Naive thymus-derived CD4-positive, alpha-beta T cell (primary cell): ENCODE measurements at regions not wholly inside any gene's neighbourhood (a gene's known extent, or its start where the extent isn't known, plus 50 kb on each side); places are given as distances from the start of the nearest gene placed in this dataset.

ENCODE experiments used
- ATAC-seq: fragments of 150-1000 bp; cut with Tn5 transposase; 2 replicates; pipeline ENCODE4 v1.10.0; 2021; ENCODE audit warnings: mild to moderate bottlenecking, moderate library complexity
- CTCF ChIA-PET: fragments of 350-600 bp; sonication (Branson Sonifier 250); formaldehyde crosslinking; loops from one replicate; lab custom pipeline; 2021; ENCODE audit warnings: antibody characterized with exemption; lab: Charles Lee
- POLR2A ChIA-PET: fragments of 350-600 bp; sonication (Branson Sonifier 250); formaldehyde crosslinking; loops from one replicate; lab custom pipeline; 2021; ENCODE audit warnings: antibody characterized with exemption, inconsistent platforms; lab: Charles Lee
- DNase-seq, 9 donors: peaks; one replicate each; pipeline versions ENCODE4 v3.0.0 to v3.0.0-alpha.2; 2020 to 2022; ENCODE audit warnings: mixed read lengths in 1 of 9
- H3K27ac ChIP-seq: one replicate; pipeline ENCODE4 v1.7.0; 2013; ENCODE audit warnings: mild to moderate bottlenecking, low read depth, low read length, moderate library complexity
- H3K27me3 ChIP-seq, 2 donors: one replicate each; pipeline ENCODE4 v1.7.0; 2013; ENCODE audit warnings: low read length in 2 of 2, mild to moderate bottlenecking in 2 of 2, moderate library complexity in 2 of 2; ENCODE audit not compliant: control insufficient read depth in 2 of 2, insufficient read depth in 2 of 2
- H3K36me3 ChIP-seq, 3 experiments: 1 replicate in 2 of 3; 2 replicates in 1 of 3; pipeline ENCODE4 v1.7.0; 2013; ENCODE audit warnings: low read length in 3 of 3, mild to moderate bottlenecking in 3 of 3, moderate library complexity in 1 of 3; ENCODE audit not compliant: insufficient read depth in 3 of 3, control insufficient read depth in 2 of 3
- H3K4me1 ChIP-seq, 2 donors: one replicate each; pipeline ENCODE4 v1.7.0; 2013; ENCODE audit warnings: low read length in 2 of 2, mild to moderate bottlenecking in 2 of 2, moderate library complexity in 1 of 2; ENCODE audit not compliant: control insufficient read depth in 2 of 2, insufficient read depth in 2 of 2
- H3K4me3 ChIP-seq: 2 replicates; pipeline ENCODE4 v1.7.0; 2013; ENCODE audit warnings: mild to moderate bottlenecking, low read length
- H3K9me3 ChIP-seq, 3 experiments: 1 replicate in 2 of 3; 2 replicates in 1 of 3; pipeline ENCODE4 v1.7.0; 2013; ENCODE audit warnings: low read length in 3 of 3; ENCODE audit not compliant: control insufficient read depth in 2 of 3
- H3K27ac Mint-ChIP-seq, 9 donors: one replicate each; pipeline ENCODE4 v1.8.0; 2020 to 2022; ENCODE audit warnings: mixed read lengths in 9 of 9, mild to moderate bottlenecking in 8 of 9, moderate library complexity in 5 of 9, inconsistent platforms in 2 of 9
- H3K27me3 Mint-ChIP-seq, 5 donors: one replicate each; pipeline ENCODE4 v1.8.0; 2021 to 2022; ENCODE audit warnings: mixed read lengths in 5 of 5, mild to moderate bottlenecking in 1 of 5
- H3K36me3 Mint-ChIP-seq, 5 donors: one replicate each; pipeline ENCODE4 v1.8.0; 2020 to 2022; ENCODE audit warnings: mixed read lengths in 5 of 5, mild to moderate bottlenecking in 3 of 5, inconsistent platforms in 1 of 5
- H3K4me1 Mint-ChIP-seq, 7 donors: one replicate each; pipeline ENCODE4 v1.8.0; 2020 to 2022; ENCODE audit warnings: mixed read lengths in 7 of 7, mild to moderate bottlenecking in 3 of 7, inconsistent platforms in 1 of 7
- H3K4me3 Mint-ChIP-seq, 10 donors: one replicate each; pipeline ENCODE4 v1.8.0; 2020 to 2022; ENCODE audit warnings: mild to moderate bottlenecking in 10 of 10, mixed read lengths in 10 of 10, moderate library complexity in 6 of 10, inconsistent platforms in 2 of 10
- H3K9me3 Mint-ChIP-seq, 11 donors: one replicate each; pipeline ENCODE4 v1.8.0; 2020 to 2022; ENCODE audit warnings: mixed read lengths in 11 of 11, mild to moderate bottlenecking in 4 of 11, inconsistent platforms in 1 of 11, moderate library complexity in 1 of 11
- intact Hi-C, 2 donors: fragments of 100-400 bp; cut with micrococcal nuclease; formaldehyde crosslinking; loops; one replicate each; pipeline ENCODE4 v1.15.1; 2023

DNA sequence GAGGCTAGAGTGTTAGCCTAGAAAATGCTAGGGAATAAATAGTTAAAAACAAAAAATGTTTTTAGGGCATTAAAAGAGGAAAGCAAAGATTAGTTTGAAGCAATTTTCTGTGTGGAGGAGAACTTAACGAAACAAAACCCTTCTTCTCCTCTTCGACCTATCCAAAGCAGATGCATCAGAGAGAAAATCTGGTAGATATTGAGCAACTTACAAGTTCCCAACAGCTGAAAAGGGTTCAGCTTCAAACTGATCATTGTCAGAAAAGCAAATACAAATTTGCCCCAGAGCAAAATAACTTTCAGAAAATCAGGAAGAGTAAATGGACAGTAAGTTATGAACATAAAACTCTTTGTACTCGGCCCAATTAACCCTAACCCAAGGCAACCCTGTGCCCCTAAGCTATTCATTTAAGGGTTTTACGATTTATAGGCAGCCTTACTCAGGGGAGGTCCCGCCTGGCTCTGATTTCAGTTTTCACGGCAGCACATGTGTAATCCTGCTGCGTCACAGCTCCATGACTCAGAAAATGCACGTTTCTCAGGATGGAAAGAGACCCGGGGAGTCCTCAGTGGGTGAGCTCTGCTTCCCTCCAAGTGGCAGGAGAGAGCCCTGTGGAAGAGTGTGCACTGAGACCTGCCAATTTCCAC lies 405.7 kb upstream of the SALL1 start:
- H3K4me1 Mint-ChIP-seq, result no peaks in the 10 kb centered on the region
- intact Hi-C loops, result no loop called here

DNA sequence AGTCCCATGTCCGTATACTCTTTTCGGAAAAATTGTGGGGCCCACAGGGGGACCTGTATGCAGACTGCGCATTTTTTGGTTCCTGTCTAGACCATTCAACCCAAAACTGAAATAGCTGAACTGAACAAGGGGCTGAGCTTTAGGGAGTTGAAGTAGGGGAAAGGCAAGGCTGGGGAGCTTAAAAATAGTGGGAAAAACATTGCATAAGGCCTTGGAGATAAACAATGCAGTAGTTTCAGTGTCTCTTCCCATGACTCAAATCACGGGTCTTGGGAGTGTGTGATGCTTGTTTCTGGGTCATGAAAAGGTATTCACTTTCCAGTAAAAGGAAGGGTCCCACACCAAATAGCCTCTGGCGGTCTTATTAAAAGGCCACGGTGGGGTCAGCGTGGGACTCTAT lies 402.8 kb upstream of the SALL1 start:
- H3K27me3 ChIP-seq, result no peaks in the 10 kb centered on the region
- Mint-ChIP-seq H3K27ac (no peak overlapping the region), H3K9me3 (peaks cover 0 to 18% (median 5%) of the 10 kb centered on the region in 11 donors), H3K27me3 (peaks cover 0 to 5% (median 0%) of the 10 kb centered on the region in 5 donors), H3K4me1 (no peaks in the 10 kb centered on the region), H3K4me3 (no peak overlapping the region), H3K36me3 (peaks cover 0 to 5% (median 0%) of the 10 kb centered on the region in 5 donors)
- CTCF ChIA-PET, result no interaction called here
- no peak overlapping the region for H3K27ac ChIP-seq
- H3K9me3 ChIP-seq, result peaks cover 0 to 5% (median 0%) of the 10 kb centered on the region in 3 experiments
- POLR2A ChIA-PET, result no interaction called here
- ATAC-seq (no peak), DNase-seq (no peak)
- H3K36me3 ChIP-seq, result no peaks in the 10 kb centered on the region
- intact Hi-C loops, result no loop called here
- no peaks in the 10 kb centered on the region for H3K4me1 ChIP-seq
- no peak overlapping the region for H3K4me3 ChIP-seq

More for the DNA sequence above, 405.7 kb upstream of the SALL1 start:
- POLR2A ChIA-PET, result no interaction called here
- no peaks in the 10 kb centered on the region for H3K36me3 ChIP-seq
- DNase-seq (no peak), ATAC-seq (no peak)
- H3K27ac ChIP-seq, result no peak overlapping the region
- H3K27ac Mint-ChIP-seq, result no peak overlapping the region
- peaks cover 0 to 5% (median 0%) of the 10 kb centered on the region in 5 donors for H3K36me3 Mint-ChIP-seq
- H3K4me3 Mint-ChIP-seq, result no peak overlapping the region
- no peaks in the 10 kb centered on the region for H3K27me3 ChIP-seq
- peaks cover 0 to 5% (median 0%) of the 10 kb centered on the region in 3 experiments for H3K9me3 ChIP-seq
- H3K4me1 ChIP-seq, result no peaks in the 10 kb centered on the region
- CTCF ChIA-PET, result no interaction called here
- no peak overlapping the region for H3K4me3 ChIP-seq
- H3K27me3 Mint-ChIP-seq, result no peaks in the 10 kb centered on the region
- H3K9me3 Mint-ChIP-seq, result peaks cover 0 to 12% (median 6%) of the 10 kb centered on the region in 11 donors

- DNase-seq (no peak), ATAC-seq (no peak)
- Histone ChIP-seq H3K9me3 (peaks cover 0 to 5% (median 0%) of the 10 kb centered on the region in 3 experiments), H3K4me1 (no peaks in the 10 kb centered on the region), H3K27me3 (no peaks in the 10 kb centered on the region), H3K36me3 (no peaks in the 10 kb centered on the region), H3K4me3 (no peak overlapping the region), H3K27ac (no peak overlapping the region)
- intact Hi-C loops, result no loop called here
- Mint-ChIP-seq H3K27me3 (peaks cover 0 to 5% (median 0%) of the 10 kb centered on the region in 5 donors), H3K9me3 (peaks cover 0 to 19% (median 5%) of the 10 kb centered on the region in 11 donors), H3K36me3 (peaks cover 0 to 5% (median 0%) of the 10 kb centered on the region in 5 donors), H3K4me3 (no peak overlapping the region), H3K27ac (no peak overlapping the region), H3K4me1 (no peaks in the 10 kb centered on the region)
- ChIA-PET CTCF (no interaction called here), POLR2A (no interaction called here)
Measured at GRCh38 chr16:51553314-51553713, 402.2 kb upstream of the SALL1 start.

DNA sequence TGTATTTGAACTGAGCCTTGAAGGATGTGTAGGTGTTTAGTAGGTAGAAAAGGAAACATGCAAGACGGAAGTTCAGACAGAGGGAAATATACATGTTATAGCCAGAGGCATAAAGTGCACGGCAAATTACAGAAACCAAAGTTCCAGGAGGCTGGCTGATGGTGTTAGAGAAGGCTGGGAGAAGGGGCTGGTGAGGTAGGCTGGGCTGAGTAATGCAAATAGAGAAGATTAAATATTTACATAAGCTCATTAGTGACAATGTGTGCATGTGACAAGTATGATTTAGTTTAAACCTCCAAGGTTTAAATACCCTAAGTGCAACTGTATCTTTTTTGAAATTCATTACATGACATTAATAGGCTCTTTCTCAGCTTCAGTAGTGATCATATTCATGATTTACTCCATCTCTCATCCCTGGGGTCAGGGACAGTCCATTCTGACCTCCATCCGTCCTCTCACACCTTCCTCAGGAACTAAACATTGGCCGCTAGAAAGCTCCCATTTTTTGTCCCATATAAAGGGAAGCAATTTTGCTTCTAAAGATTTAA lies 399.8 kb upstream of the SALL1 start:
- Mint-ChIP-seq H3K4me3 (no peak overlapping the region), H3K4me1 (no peaks in the 10 kb centered on the region), H3K36me3 (peaks cover 0 to 3% (median 0%) of the 10 kb centered on the region in 5 donors), H3K27ac (no peak overlapping the region), H3K27me3 (peaks cover 0 to 5% (median 0%) of the 10 kb centered on the region in 5 donors), H3K9me3 (peaks cover 0 to 28% (median 5%) of the 10 kb centered on the region in 11 donors)
- no peak overlapping the region for H3K4me3 ChIP-seq
- H3K4me1 ChIP-seq, result no peaks in the 10 kb centered on the region
- no peaks in the 10 kb centered on the region for H3K9me3 ChIP-seq
- intact Hi-C loops, result no loop called here
- no peaks in the 10 kb centered on the region for H3K27me3 ChIP-seq
- DNase-seq (no peak), ATAC-seq (no peak)
- no peak overlapping the region for H3K27ac ChIP-seq
- no peaks in the 10 kb centered on the region for H3K36me3 ChIP-seq
- CTCF ChIA-PET, result no interaction called here
- POLR2A ChIA-PET, result no interaction called here

GRCh38 chr16:51549836-51550235 lies 398.8 kb upstream of the SALL1 start:
- CTCF ChIA-PET, result no interaction called here

DNA sequence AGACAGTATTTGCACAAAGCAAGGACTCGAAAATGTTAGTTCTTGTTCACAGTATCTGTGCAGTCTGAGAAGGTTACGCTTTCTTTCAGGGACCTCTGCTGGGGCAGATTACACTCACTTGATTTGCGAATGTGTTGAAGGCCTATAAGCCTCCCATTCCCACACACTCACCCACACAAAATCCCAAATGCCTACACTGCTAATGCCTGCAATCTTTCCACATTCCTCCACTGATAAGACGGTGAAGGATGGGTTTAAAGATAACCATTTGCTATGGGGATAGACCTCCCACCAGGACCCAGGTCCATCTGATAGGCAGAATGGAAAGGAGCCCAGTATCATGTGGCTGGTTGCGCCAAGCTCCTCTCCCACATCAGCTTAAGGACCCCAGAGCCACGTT lies 394.9 kb upstream of the SALL1 start:
- H3K36me3 ChIP-seq, result no peaks in the 10 kb centered on the region
- Mint-ChIP-seq H3K27me3 (peaks cover 0 to 5% (median 0%) of the 10 kb centered on the region in 5 donors), H3K27ac (no peak overlapping the region), H3K4me3 (no peak overlapping the region), H3K36me3 (peaks cover 0 to 3% (median 0%) of the 10 kb centered on the region in 5 donors), H3K4me1 (no peaks in the 10 kb centered on the region), H3K9me3 (peaks cover 2 to 18% (median 9%) of the 10 kb centered on the region in 11 donors)
- no peaks in the 10 kb centered on the region for H3K27me3 ChIP-seq
- intact Hi-C loops, result no loop called here
- no peak overlapping the region for H3K27ac ChIP-seq
- H3K4me1 ChIP-seq, result no peaks in the 10 kb centered on the region
- ATAC-seq (no peak), DNase-seq (no peak)
- POLR2A ChIA-PET, result no interaction called here
- CTCF ChIA-PET, result no interaction called here
- H3K9me3 ChIP-seq, result no peaks in the 10 kb centered on the region
- H3K4me3 ChIP-seq, result no peak overlapping the region

More at GRCh38 chr16:51549836-51550235, 398.8 kb upstream of the SALL1 start:
- no peaks in the 10 kb centered on the region for H3K4me1 Mint-ChIP-seq
- Histone ChIP-seq H3K27ac (no peak overlapping the region), H3K36me3 (no peaks in the 10 kb centered on the region), H3K4me3 (no peak overlapping the region), H3K4me1 (no peaks in the 10 kb centered on the region), H3K9me3 (no peaks in the 10 kb centered on the region), H3K27me3 (no peaks in the 10 kb centered on the region)
- no peak overlapping the region for H3K4me3 Mint-ChIP-seq
- peaks cover 0 to 3% (median 0%) of the 10 kb centered on the region in 5 donors for H3K36me3 Mint-ChIP-seq
- no peak overlapping the region for H3K27ac Mint-ChIP-seq
- ATAC-seq (no peak), DNase-seq (no peak)
- peaks cover 0 to 5% (median 0%) of the 10 kb centered on the region in 5 donors for H3K27me3 Mint-ChIP-seq
- peaks cover 0 to 28% (median 5%) of the 10 kb centered on the region in 11 donors for H3K9me3 Mint-ChIP-seq
- intact Hi-C loops, result no loop called here
- POLR2A ChIA-PET, result no interaction called here
